Left lung (tissue), 4 donors: ENCODE measurements at regions not wholly inside any gene's neighbourhood (a gene's known extent, or its start where the extent isn't known, plus 50 kb on each side); places are given as distances from the start of the nearest gene placed in this dataset.

Experiments used
- ATAC-seq: fragments of 200-7000 bp; cut with Tn5 transposase; one replicate; pipeline ENCODE4 v1.9.1; 2020; ENCODE audit warnings: moderate library complexity
- DNase-seq, 4 donors: peaks; one replicate each; pipeline ENCODE4 v3.0.0-alpha.2; 2013 to 2020
- H3K27ac ChIP-seq, 2 donors: fragments of 200-600 bp; sonication (generic) in 1 of 2; one replicate each; pipeline versions ENCODE4 v1.5.0 to v1.8.0; 2020 to 2021
- H3K27me3 ChIP-seq, 2 donors: fragments of 200-600 bp; sonication (generic) in 1 of 2; one replicate each; pipeline versions ENCODE4 v1.5.0 to v1.8.0; 2020 to 2021
- H3K36me3 ChIP-seq, 2 donors: fragments of 200-600 bp; sonication (generic) in 1 of 2; one replicate each; pipeline versions ENCODE4 v1.5.0 to v1.8.0; 2020 to 2021
- H3K4me1 ChIP-seq, 2 donors: fragments of 200-600 bp; one replicate each; pipeline ENCODE4 v1.8.0; 2021
- H3K4me3 ChIP-seq, 2 donors: fragments of 200-600 bp; sonication (generic) in 1 of 2; one replicate each; pipeline versions ENCODE4 v1.5.0 to v1.8.0; 2020 to 2021; ENCODE audit warnings: mild to moderate bottlenecking in 1 of 2
- H3K9me3 ChIP-seq, 2 donors: fragments of 200-600 bp; sonication (generic) in 1 of 2; one replicate each; pipeline versions ENCODE4 v1.5.0 to v1.8.0; 2020 to 2021
- intact Hi-C, 2 donors: fragments of 100-400 bp; cut with DNase I; formaldehyde crosslinking; loops; one replicate each; pipeline versions ENCODE4 v1.11.2 to v1.14.2; 2022
- TF ChIP-seq, protein P1 (sequence below), 2 donors: fragments of 200-600 bp; sonication (generic) in 1 of 2; IDR thresholded peaks; one replicate each; pipeline versions ENCODE4 v1.5.0 to v1.8.0; 2021; ENCODE audit warnings: antibody characterized with exemption in 2 of 2
- donor health status: DM: no; HTN: yes; CAD: no.
- donor health status: DM: no; HTN: no; CAD: no.

DNA sequence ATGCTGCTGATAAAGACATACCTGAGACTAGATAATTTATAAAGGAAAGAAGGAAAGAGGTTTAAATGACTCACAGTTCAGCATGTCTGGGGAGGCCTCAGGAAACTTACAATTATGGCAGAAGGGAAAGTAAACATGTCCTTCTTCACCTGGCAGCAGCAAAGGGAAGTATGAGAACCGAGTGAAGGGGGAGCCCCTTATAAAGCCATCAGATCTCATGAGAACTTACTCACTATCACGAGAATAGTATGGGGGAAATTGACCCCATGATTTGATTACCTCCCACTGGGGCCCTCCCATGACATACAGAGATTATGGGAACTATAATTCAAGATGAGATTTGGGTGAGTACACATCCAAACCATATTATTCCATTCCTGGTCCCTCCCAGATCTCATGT lies 154.4 kb downstream of the FASLG start:
- H3K27me3 ChIP-seq, result no peaks in the 10 kb centered on the region
- TF ChIP-seq, protein P1, sequence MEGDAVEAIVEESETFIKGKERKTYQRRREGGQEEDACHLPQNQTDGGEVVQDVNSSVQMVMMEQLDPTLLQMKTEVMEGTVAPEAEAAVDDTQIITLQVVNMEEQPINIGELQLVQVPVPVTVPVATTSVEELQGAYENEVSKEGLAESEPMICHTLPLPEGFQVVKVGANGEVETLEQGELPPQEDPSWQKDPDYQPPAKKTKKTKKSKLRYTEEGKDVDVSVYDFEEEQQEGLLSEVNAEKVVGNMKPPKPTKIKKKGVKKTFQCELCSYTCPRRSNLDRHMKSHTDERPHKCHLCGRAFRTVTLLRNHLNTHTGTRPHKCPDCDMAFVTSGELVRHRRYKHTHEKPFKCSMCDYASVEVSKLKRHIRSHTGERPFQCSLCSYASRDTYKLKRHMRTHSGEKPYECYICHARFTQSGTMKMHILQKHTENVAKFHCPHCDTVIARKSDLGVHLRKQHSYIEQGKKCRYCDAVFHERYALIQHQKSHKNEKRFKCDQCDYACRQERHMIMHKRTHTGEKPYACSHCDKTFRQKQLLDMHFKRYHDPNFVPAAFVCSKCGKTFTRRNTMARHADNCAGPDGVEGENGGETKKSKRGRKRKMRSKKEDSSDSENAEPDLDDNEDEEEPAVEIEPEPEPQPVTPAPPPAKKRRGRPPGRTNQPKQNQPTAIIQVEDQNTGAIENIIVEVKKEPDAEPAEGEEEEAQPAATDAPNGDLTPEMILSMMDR (IDR thresholded peaks at IDR 0.05), result no peak
- no peak for ATAC-seq
- H3K27ac ChIP-seq, result no peak overlapping the region
- no peaks in the 10 kb centered on the region for H3K36me3 ChIP-seq
- DNase-seq, result no peak
- intact Hi-C loops, result no loop called here
- H3K4me1 ChIP-seq, result no peaks in the 10 kb centered on the region
- no peak overlapping the region for H3K4me3 ChIP-seq
- H3K9me3 ChIP-seq, result peaks cover 0 to 5% of the 10 kb centered on the region in 2 donors

GRCh38 chr1:172814428-172814827 lies 155.5 kb downstream of the FASLG start:
- intact Hi-C loops, result no loop called here
- ATAC-seq (no peak), DNase-seq (peak in 1 of 4 donors; percentile 51)
- Histone ChIP-seq H3K36me3 (no peaks in the 10 kb centered on the region), H3K27ac (no peak overlapping the region), H3K4me1 (peaks cover 0 to 7% of the 10 kb centered on the region in 2 donors), H3K4me3 (no peak overlapping the region), H3K27me3 (no peaks in the 10 kb centered on the region), H3K9me3 (peaks cover 0 to 5% of the 10 kb centered on the region in 2 donors)
- TF ChIP-seq, protein P1 (IDR thresholded peaks at IDR 0.05), result no peak

- TF ChIP-seq, protein P1 (IDR thresholded peaks at IDR 0.05), result no peak
- Histone ChIP-seq H3K4me1 (peaks cover 0 to 7% of the 10 kb centered on the region in 2 donors), H3K36me3 (no peaks in the 10 kb centered on the region), H3K27me3 (no peaks in the 10 kb centered on the region), H3K9me3 (peaks cover 0 to 5% of the 10 kb centered on the region in 2 donors), H3K4me3 (no peak overlapping the region), H3K27ac (no peak overlapping the region)
- intact Hi-C loops, result no loop called here
- no peak for DNase-seq
- no peak for ATAC-seq
Observed at GRCh38 chr1:172815740-172816139, 156.8 kb downstream of the FASLG start.

DNA sequence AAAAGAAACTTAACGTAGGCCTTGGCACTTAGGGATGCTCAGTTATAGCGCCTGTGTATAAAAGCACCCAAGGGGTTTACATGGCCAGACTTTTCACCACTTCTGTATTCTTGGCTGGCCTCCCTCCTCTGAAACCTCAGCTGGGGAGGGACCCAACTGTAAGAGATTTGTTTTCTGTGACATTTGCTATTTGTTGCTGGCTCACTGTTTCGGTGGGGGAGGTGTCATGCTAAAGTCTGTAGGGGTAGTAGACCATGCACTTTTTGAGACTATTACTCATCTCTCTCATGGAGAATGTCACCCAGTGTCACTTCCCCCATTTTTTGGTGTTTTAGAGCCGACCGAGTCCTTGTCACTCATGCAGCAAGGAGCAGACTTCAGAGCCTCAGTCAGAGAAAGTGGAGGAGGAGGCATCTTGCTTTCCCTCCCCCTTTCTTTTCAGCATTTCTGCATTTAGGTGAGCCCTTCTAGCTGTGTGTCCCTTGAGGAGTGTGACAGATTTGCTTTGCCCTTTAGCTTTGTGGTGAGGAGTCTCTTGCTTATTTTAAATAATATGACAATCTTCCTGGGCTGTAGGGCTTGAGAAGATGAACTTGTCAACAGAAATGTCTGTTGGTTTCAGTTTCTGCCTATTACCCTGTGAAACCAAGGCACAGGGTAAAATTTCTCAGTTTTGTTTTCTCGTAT lies 160.1 kb downstream of the FASLG start:
- no peaks in the 10 kb centered on the region for H3K27me3 ChIP-seq
- TF ChIP-seq, protein P1 (IDR thresholded peaks at IDR 0.05), result no peak
- peaks cover 0 to 5% of the 10 kb centered on the region in 2 donors for H3K9me3 ChIP-seq
- DNase-seq (no peak), ATAC-seq (peak; percentile 52)
- H3K4me3 ChIP-seq, result no peak overlapping the region
- peaks cover 0 to 25% of the 10 kb centered on the region in 2 donors for H3K4me1 ChIP-seq
- H3K27ac ChIP-seq, result peak overlapping the region in 1 of 2 donors; percentile 16
- no peaks in the 10 kb centered on the region for H3K36me3 ChIP-seq
- intact Hi-C loops, result no loop called here

DNA sequence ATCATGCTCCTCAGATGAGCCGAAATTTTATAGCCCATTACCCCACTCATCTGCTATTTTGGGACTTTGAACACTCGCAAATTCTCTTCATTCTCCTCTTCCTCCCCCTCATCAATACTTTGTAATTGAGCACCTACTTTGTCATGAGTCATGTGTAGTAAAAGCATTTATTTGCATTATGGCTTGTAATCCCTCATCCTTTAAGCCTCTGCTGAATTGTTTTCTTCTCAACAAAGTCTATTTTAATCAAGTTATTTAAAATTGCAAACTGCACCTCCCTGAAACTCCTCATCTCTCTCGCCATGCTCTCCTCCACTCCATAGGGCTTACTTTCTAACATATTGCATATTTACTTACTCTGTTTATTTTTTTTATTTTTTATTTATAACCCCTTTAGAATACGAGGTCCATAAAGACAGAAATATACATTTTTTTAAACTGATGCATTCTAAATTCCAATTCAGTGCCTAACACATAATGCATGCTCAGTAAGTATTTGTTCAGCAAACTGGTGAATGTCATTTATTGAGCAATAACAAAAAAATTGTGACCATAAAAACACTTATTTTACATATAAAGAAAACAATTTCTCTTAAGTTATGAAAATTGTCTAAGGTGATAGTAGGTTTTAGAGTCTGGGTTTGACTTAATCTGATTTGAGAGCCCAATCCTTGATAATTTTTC lies 161.7 kb downstream of the FASLG start:
- no peak overlapping the region for H3K27ac ChIP-seq
- intact Hi-C loops, result loop anchor here in 1 of 2 donors (10.0 kb wide), 1 partner anchor 384 kb away; the partner anchor contains the start of gene TNFSF4
- TF ChIP-seq, protein P1 (IDR thresholded peaks at IDR 0.05), result no peak
- H3K36me3 ChIP-seq, result no peaks in the 10 kb centered on the region
- H3K27me3 ChIP-seq, result no peaks in the 10 kb centered on the region
- no peaks in the 10 kb centered on the region for H3K9me3 ChIP-seq
- H3K4me3 ChIP-seq, result no peak overlapping the region
- ATAC-seq (no peak), DNase-seq (no peak)
- peaks cover 0 to 32% of the 10 kb centered on the region in 2 donors for H3K4me1 ChIP-seq
